CD4-positive, alpha-beta T cell treated with Interferon gamma for 1 hour (primary cell): ENCODE measurements at regions not wholly inside any gene's neighbourhood (a gene's known extent, or its start where the extent isn't known, plus 50 kb on each side); places are given as distances from the start of the nearest gene placed in this dataset.
"Not testable (repeated sequence)": the region's sequence is repeated elsewhere in the genome, so short reads cannot be mapped to it uniquely, and the experiment has no call there.

Experiments
- DNase-seq: peaks from one replicate; pipeline ENCODE4 v3.0.0-alpha.2; 2020

- not testable (repeated sequence) for DNase-seq
Observed at GRCh38 chr21:17676930-17677329, 64.2 kb upstream of the BTG3 start.

GRCh38 chr21:17674106-17674505 lies 61.4 kb upstream of the BTG3 start:
- no peak for DNase-seq

- no peak for DNase-seq
Observed at GRCh38 chr21:17673261-17674020, 60.7 kb upstream of the BTG3 start.

GRCh38 chr21:17671733-17672132 lies 59.0 kb upstream of the BTG3 start:
- no peak for DNase-seq

- DNase-seq = no peak
Observed at GRCh38 chr21:17668479-17669140, 55.9 kb upstream of the BTG3 start.

GRCh38 chr21:17667256-17667655 lies 54.6 kb upstream of the BTG3 start:
- DNase-seq = no peak
